H9 (cell line): ENCODE measurements at regions not wholly inside any gene's neighbourhood (a gene's known extent, or its start where the extent isn't known, plus 50 kb on each side); places are given as distances from the start of the nearest gene placed in this dataset.

Source experiments
- DNase-seq: peaks from one replicate; pipeline ENCODE4 v3.0.0-alpha.2; 2017
- H2AFZ ChIP-seq: one replicate; pipeline ENCODE4 v1.6.1; 2013; ENCODE audit warnings: mild to moderate bottlenecking, low read length, control low read depth, moderate library complexity
- H2AK5ac ChIP-seq: 2 replicates; pipeline ENCODE4 v1.6.1; 2013; ENCODE audit warnings: low read length, control low read depth, mixed read lengths; ENCODE audit not compliant: insufficient read length
- H2BK120ac ChIP-seq: one replicate; pipeline ENCODE4 v1.6.1; 2013; ENCODE audit warnings: low read depth, mild to moderate bottlenecking, low read length, control low read depth, inconsistent platforms; ENCODE audit not compliant: poor library complexity, severe bottlenecking
- H2BK12ac ChIP-seq: 2 replicates; pipeline ENCODE4 v1.6.1; 2013; ENCODE audit warnings: low read length, control low read depth, mixed read lengths, low read depth; ENCODE audit not compliant: insufficient read length
- H2BK15ac ChIP-seq: 2 replicates; pipeline ENCODE4 v1.6.1; 2013; ENCODE audit warnings: low read depth, low read length, control low read depth
- H2BK20ac ChIP-seq: one replicate; pipeline ENCODE4 v1.6.1; 2013; ENCODE audit warnings: low read depth, mild to moderate bottlenecking, low read length, control low read depth, inconsistent platforms; ENCODE audit not compliant: poor library complexity, severe bottlenecking
- H2BK5ac ChIP-seq: 2 replicates; pipeline ENCODE4 v1.6.1; 2013; ENCODE audit warnings: low read length, control low read depth, mixed read lengths; ENCODE audit not compliant: insufficient read length
- H3K14ac ChIP-seq: 2 replicates; pipeline ENCODE4 v1.6.1; 2013; ENCODE audit warnings: low read length, control low read depth; ENCODE audit not compliant: insufficient read depth
- H3K18ac ChIP-seq: 2 replicates; pipeline ENCODE4 v1.6.1; 2013; ENCODE audit warnings: low read depth, mild to moderate bottlenecking, mixed read lengths, low read length, control low read depth; ENCODE audit not compliant: insufficient read length
- H3K23ac ChIP-seq: 2 replicates; pipeline ENCODE4 v1.6.1; 2013; ENCODE audit warnings: low read length, control low read depth, mixed read lengths, low read depth; ENCODE audit not compliant: insufficient read length
- H3K23me2 ChIP-seq: 2 replicates; pipeline ENCODE4 v1.6.1; 2013; ENCODE audit warnings: low read depth, mild to moderate bottlenecking, mixed read lengths, low read length, control low read depth; ENCODE audit not compliant: insufficient read length, poor library complexity, severe bottlenecking
- H3K27ac ChIP-seq: 2 replicates; pipeline ENCODE4 v1.5.1; 2013; ENCODE audit warnings: low read length, control low read depth, mixed read lengths, low read depth; ENCODE audit not compliant: insufficient read length
- H3K27me3 ChIP-seq: 2 replicates; pipeline ENCODE4 v1.6.1; 2013; ENCODE audit warnings: low read length, control low read depth, inconsistent platforms; ENCODE audit not compliant: insufficient read depth
- H3K4ac ChIP-seq: 2 replicates; pipeline ENCODE4 v1.6.1; 2013; ENCODE audit warnings: low read depth, mild to moderate bottlenecking, control low read depth, inconsistent platforms, low read length, moderate library complexity
- H3K4me1 ChIP-seq: 2 replicates; pipeline ENCODE4 v1.6.1; 2013; ENCODE audit warnings: low read length, control low read depth, inconsistent platforms; ENCODE audit not compliant: insufficient read depth
- H3K4me2 ChIP-seq: 2 replicates; pipeline ENCODE4 v1.6.1; 2013; ENCODE audit warnings: low read length, control low read depth, mixed read lengths; ENCODE audit not compliant: insufficient read length, insufficient read depth
- H3K56ac ChIP-seq: 2 replicates; pipeline ENCODE4 v1.6.1; 2013; ENCODE audit warnings: low read depth, mild to moderate bottlenecking, mixed read lengths, low read length, control low read depth; ENCODE audit not compliant: insufficient read length
- H3K79me1 ChIP-seq: 2 replicates; pipeline ENCODE4 v1.6.1; 2013; ENCODE audit warnings: low read depth, mild to moderate bottlenecking, moderate library complexity, low read length, control low read depth, inconsistent platforms; ENCODE audit not compliant: insufficient read depth, poor library complexity, severe bottlenecking
- H3K79me2 ChIP-seq: 2 replicates; pipeline ENCODE4 v1.6.1; 2013; ENCODE audit warnings: low read length, control low read depth, inconsistent platforms; ENCODE audit not compliant: insufficient read depth
- H3K9ac ChIP-seq: 2 replicates; pipeline ENCODE4 v1.6.1; 2013; ENCODE audit warnings: low read length, control low read depth, mixed read lengths; ENCODE audit not compliant: insufficient read length; ENCODE audit errors: extremely low read depth
- H3K9me3 ChIP-seq: one replicate; pipeline ENCODE4 v1.6.1; 2013; ENCODE audit warnings: low read depth, low read length, inconsistent platforms; ENCODE audit not compliant: control insufficient read depth
- H3T11ph ChIP-seq: one replicate; pipeline ENCODE4 v1.6.1; 2013; ENCODE audit warnings: mild to moderate bottlenecking, low read length, control low read depth, inconsistent platforms
- H4K20me1 ChIP-seq: one replicate; pipeline ENCODE4 v1.6.1; 2013; ENCODE audit not compliant: control insufficient read depth, insufficient read length, insufficient read depth
- H4K5ac ChIP-seq: 2 replicates; pipeline ENCODE4 v1.6.1; 2013; ENCODE audit warnings: low read depth, mild to moderate bottlenecking, mixed read lengths, low read length, control low read depth; ENCODE audit not compliant: insufficient read length
- H4K8ac ChIP-seq: replicated peaks from 2 replicates; pipeline ENCODE4 v1.6.1; 2013; ENCODE audit warnings: low read length, control low read depth, mixed read lengths, low read depth; ENCODE audit not compliant: insufficient read length
- H4K91ac ChIP-seq: 2 replicates; pipeline ENCODE4 v1.6.1; 2013; ENCODE audit warnings: low read depth, mild to moderate bottlenecking, moderate library complexity, mixed read lengths, low read length, control low read depth; ENCODE audit not compliant: insufficient read length
- H3K27ac Mint-ChIP-seq, 3 experiments: 2 replicates in 2 of 3; 3 replicates in 1 of 3; pipeline ENCODE4 v1.8.0; 2020 to 2021; ENCODE audit warnings: mixed read lengths in 3 of 3, mild to moderate bottlenecking in 1 of 3, moderate library complexity in 1 of 3
- H3K27me3 Mint-ChIP-seq: 2 replicates; pipeline ENCODE4 v1.8.0; 2021; ENCODE audit warnings: low read depth, mild to moderate bottlenecking, moderate library complexity, mixed read lengths
- H3K36me3 Mint-ChIP-seq, 3 experiments: 2 replicates in 2 of 3; 3 replicates in 1 of 3; pipeline ENCODE4 v1.8.0; 2020 to 2021; ENCODE audit warnings: low read depth in 3 of 3, mixed read lengths in 3 of 3; ENCODE audit not compliant: insufficient read depth in 1 of 3
- H3K4me1 Mint-ChIP-seq, 2 experiments: 2 replicates each; pipeline ENCODE4 v1.8.0; 2020; ENCODE audit warnings: mixed read lengths in 2 of 2
- H3K4me3 Mint-ChIP-seq, 2 experiments: 2 replicates in 1 of 2; 3 replicates in 1 of 2; pipeline ENCODE4 v1.8.0; 2020 to 2021; ENCODE audit warnings: mild to moderate bottlenecking in 2 of 2, mixed read lengths in 2 of 2, moderate library complexity in 1 of 2
- H3K9me3 Mint-ChIP-seq, 2 experiments: 2 replicates in 1 of 2; 3 replicates in 1 of 2; pipeline ENCODE4 v1.8.0; 2020; ENCODE audit warnings: mild to moderate bottlenecking in 2 of 2, mixed read lengths in 2 of 2, moderate library complexity in 1 of 2
- CTCF ChIP-seq: fragments of 200-600 bp; sonication (generic); conservative IDR thresholded peaks from 3 replicates; pipeline ENCODE4 v1.8.0; 2021; ENCODE audit warnings: antibody characterized with exemption, mild to moderate bottlenecking
- WGBS: extraction: QIAGEN DNeasy Blood & Tissue Kit; methylation state at CpG from one replicate; pipeline ENCODE4 v1.1.7; 2013; ENCODE audit warnings: missing lambda C conversion rate, low lambda C conversion rate, mixed read lengths; ENCODE audit not compliant: insufficient read length; ENCODE audit errors: extremely low coverage; 5-methylcytosine and 5-hydroxymethylcytosine counted together

GRCh38 chr3:10645800-10646199 lies 140.4 kb upstream of the ATP2B2 start:
- Histone ChIP-seq H3K23ac (no peak overlapping the region), H3K4ac (no peak overlapping the region), H2AFZ (no peak overlapping the region), H3K27me3 (no peaks in the 10 kb centered on the region), H4K5ac (no peak overlapping the region), H2BK12ac (no peak overlapping the region), H2BK5ac (no peak overlapping the region), H3K14ac (no peak overlapping the region), H3K18ac (no peak overlapping the region), H3K79me1 (no peaks in the 10 kb centered on the region), H3K9me3 (no peaks in the 10 kb centered on the region), H4K91ac (no peak overlapping the region), H2BK20ac (no peak overlapping the region), H4K20me1 (no peaks in the 10 kb centered on the region), H3K4me2 (no peak overlapping the region), H3T11ph (no peak overlapping the region), H4K8ac (no peak overlapping the region), H3K4me1 (no peaks in the 10 kb centered on the region), H3K27ac (no peak overlapping the region), H3K23me2 (no peaks in the 10 kb centered on the region), H3K56ac (no peak overlapping the region), H2AK5ac (no peak overlapping the region), H2BK15ac (no peak overlapping the region), H2BK120ac (no peak overlapping the region), H3K9ac (no peak overlapping the region), H3K79me2 (no peaks in the 10 kb centered on the region)
- no peaks in the 10 kb centered on the region for H3K36me3 Mint-ChIP-seq
- TF ChIP-seq CTCF, result no peak
- no peaks in the 10 kb centered on the region for H3K4me1 Mint-ChIP-seq
- H3K27me3 Mint-ChIP-seq, result peaks cover 25% of the 10 kb centered on the region
- no peak overlapping the region for H3K27ac Mint-ChIP-seq
- no peak for DNase-seq
- H3K9me3 Mint-ChIP-seq, result no peaks in the 10 kb centered on the region
- no peak overlapping the region for H3K4me3 Mint-ChIP-seq
- WGBS, result no CpG with 5 or more reads among the region's 7 CpGs
